Activated naive CD8-positive, alpha-beta T cell treated with anti-CD3 and anti-CD28 coated beads, Interleukin-2, amount 50 U/mL, for 24 hours (primary cell): ENCODE measurements at regions not wholly inside any gene's neighbourhood (a gene's known extent, or its start where the extent isn't known, plus 50 kb on each side); places are given as distances from the start of the nearest gene placed in this dataset.

Source experiments
- ATAC-seq: fragments of 150-1000 bp; cut with Tn5 transposase; one replicate; pipeline ENCODE4 v1.10.0; 2021
- DNase-seq: peaks from one replicate; pipeline ENCODE4 v3.0.0; 2021
- H3K27ac Mint-ChIP-seq: one replicate; pipeline ENCODE4 v1.8.0; 2021; ENCODE audit warnings: mild to moderate bottlenecking, mixed read lengths
- H3K27me3 Mint-ChIP-seq: one replicate; pipeline ENCODE4 v1.8.0; 2021; ENCODE audit warnings: mixed read lengths
- H3K36me3 Mint-ChIP-seq: one replicate; pipeline ENCODE4 v1.8.0; 2021; ENCODE audit warnings: low read depth, mixed read lengths
- H3K4me1 Mint-ChIP-seq: one replicate; pipeline ENCODE4 v1.8.0; 2021; ENCODE audit warnings: mixed read lengths
- H3K4me3 Mint-ChIP-seq: one replicate; pipeline ENCODE4 v1.8.0; 2021; ENCODE audit warnings: mild to moderate bottlenecking, moderate library complexity, mixed read lengths
- H3K9me3 Mint-ChIP-seq: one replicate; pipeline ENCODE4 v1.8.0; 2021; ENCODE audit warnings: mixed read lengths

GRCh38 chr10:16304311-16304710, 132.5 kb upstream of the PTER start:
- ATAC-seq (no peak), DNase-seq (no peak)
- Mint-ChIP-seq H3K9me3 (peaks cover 3% of the 10 kb centered on the region), H3K27me3 (no peaks in the 10 kb centered on the region), H3K27ac (no peak overlapping the region), H3K4me1 (no peaks in the 10 kb centered on the region), H3K36me3 (no peaks in the 10 kb centered on the region), H3K4me3 (no peak overlapping the region)

- Mint-ChIP-seq H3K36me3 (no peaks in the 10 kb centered on the region), H3K27ac (no peak overlapping the region), H3K4me1 (no peaks in the 10 kb centered on the region)
These were observed 126.4 kb upstream of the PTER start for GRCh38 chr10:16310440-16310839.

GRCh38 chr10:16314259-16314658, 122.6 kb upstream of the PTER start:
- Mint-ChIP-seq H3K36me3 (no peaks in the 10 kb centered on the region), H3K4me1 (no peaks in the 10 kb centered on the region), H3K27ac (no peak overlapping the region), H3K4me3 (no peak overlapping the region), H3K27me3 (no peaks in the 10 kb centered on the region), H3K9me3 (peaks cover 10% of the 10 kb centered on the region)
- no peak for DNase-seq
- ATAC-seq = no peak

More at GRCh38 chr10:16310440-16310839, 126.4 kb upstream of the PTER start:
- Mint-ChIP-seq H3K9me3 (peaks cover 14% of the 10 kb centered on the region), H3K4me3 (no peak overlapping the region), H3K27me3 (no peaks in the 10 kb centered on the region)
- no peak for ATAC-seq
- no peak for DNase-seq

- DNase-seq = no peak
- H3K27me3 Mint-ChIP-seq = no peaks in the 10 kb centered on the region
- H3K27ac Mint-ChIP-seq = no peak overlapping the region
- no peaks in the 10 kb centered on the region for H3K9me3 Mint-ChIP-seq
- no peak overlapping the region for H3K4me3 Mint-ChIP-seq
- no peaks in the 10 kb centered on the region for H3K36me3 Mint-ChIP-seq
- no peak for ATAC-seq
- no peaks in the 10 kb centered on the region for H3K4me1 Mint-ChIP-seq
These were observed 119.9 kb upstream of the PTER start for GRCh38 chr10:16316733-16317390.

GRCh38 chr10:16341637-16342036, 95.2 kb upstream of the PTER start:
- DNase-seq (no peak), ATAC-seq (no peak)
- H3K27me3 Mint-ChIP-seq = peaks cover 6% of the 10 kb centered on the region
- no peaks in the 10 kb centered on the region for H3K9me3 Mint-ChIP-seq
- H3K36me3 Mint-ChIP-seq = no peaks in the 10 kb centered on the region
- no peak overlapping the region for H3K4me3 Mint-ChIP-seq
- no peak overlapping the region for H3K27ac Mint-ChIP-seq
- H3K4me1 Mint-ChIP-seq = no peaks in the 10 kb centered on the region

GRCh38 chr10:16348891-16349290, 87.9 kb upstream of the PTER start:
- ATAC-seq = no peak
- H3K36me3 Mint-ChIP-seq = no peaks in the 10 kb centered on the region
- H3K9me3 Mint-ChIP-seq = peaks cover 3% of the 10 kb centered on the region
- no peak overlapping the region for H3K27ac Mint-ChIP-seq
- no peak overlapping the region for H3K4me3 Mint-ChIP-seq
- no peak for DNase-seq
- H3K4me1 Mint-ChIP-seq = no peaks in the 10 kb centered on the region
- H3K27me3 Mint-ChIP-seq = peaks cover 3% of the 10 kb centered on the region

GRCh38 chr10:16352146-16352545, 84.7 kb upstream of the PTER start:
- DNase-seq (no peak), ATAC-seq (no peak)
- Mint-ChIP-seq H3K4me1 (no peaks in the 10 kb centered on the region), H3K9me3 (peaks cover 3% of the 10 kb centered on the region), H3K4me3 (no peak overlapping the region), H3K36me3 (no peaks in the 10 kb centered on the region), H3K27ac (no peak overlapping the region), H3K27me3 (peaks cover 2% of the 10 kb centered on the region)

GRCh38 chr10:16360001-16360400, 76.8 kb upstream of the PTER start:
- no peak overlapping the region for H3K27ac Mint-ChIP-seq
- peaks cover 9% of the 10 kb centered on the region for H3K27me3 Mint-ChIP-seq
- H3K9me3 Mint-ChIP-seq = peaks cover 4% of the 10 kb centered on the region
- DNase-seq = no peak
- H3K4me3 Mint-ChIP-seq = no peak overlapping the region
- H3K4me1 Mint-ChIP-seq = no peaks in the 10 kb centered on the region
- ATAC-seq = no peak
- no peaks in the 10 kb centered on the region for H3K36me3 Mint-ChIP-seq

- H3K4me3 Mint-ChIP-seq = no peak overlapping the region
- no peak overlapping the region for H3K27ac Mint-ChIP-seq
- H3K9me3 Mint-ChIP-seq = peaks cover 4% of the 10 kb centered on the region
- DNase-seq (no peak), ATAC-seq (no peak)
- H3K36me3 Mint-ChIP-seq = no peaks in the 10 kb centered on the region
- peaks cover 9% of the 10 kb centered on the region for H3K27me3 Mint-ChIP-seq
- no peaks in the 10 kb centered on the region for H3K4me1 Mint-ChIP-seq
These were observed 76.4 kb upstream of the PTER start for GRCh38 chr10:16360425-16360824.

GRCh38 chr10:16361086-16361485, 75.7 kb upstream of the PTER start:
- no peak overlapping the region for H3K27ac Mint-ChIP-seq
- no peaks in the 10 kb centered on the region for H3K4me1 Mint-ChIP-seq
- no peak for ATAC-seq
- no peak for DNase-seq
- H3K4me3 Mint-ChIP-seq = no peak overlapping the region
- no peaks in the 10 kb centered on the region for H3K36me3 Mint-ChIP-seq
- peaks cover 4% of the 10 kb centered on the region for H3K9me3 Mint-ChIP-seq
- peaks cover 9% of the 10 kb centered on the region for H3K27me3 Mint-ChIP-seq

GRCh38 chr10:16363741-16364140, 73.1 kb upstream of the PTER start:
- H3K27me3 Mint-ChIP-seq = peaks cover 14% of the 10 kb centered on the region
- ATAC-seq (no peak), DNase-seq (no peak)
- no peaks in the 10 kb centered on the region for H3K36me3 Mint-ChIP-seq
- no peak overlapping the region for H3K4me3 Mint-ChIP-seq
- H3K9me3 Mint-ChIP-seq = peaks cover 4% of the 10 kb centered on the region
- no peaks in the 10 kb centered on the region for H3K4me1 Mint-ChIP-seq
- H3K27ac Mint-ChIP-seq = no peak overlapping the region

- no peaks in the 10 kb centered on the region for H3K36me3 Mint-ChIP-seq
- no peak overlapping the region for H3K4me3 Mint-ChIP-seq
- no peaks in the 10 kb centered on the region for H3K4me1 Mint-ChIP-seq
- DNase-seq (no peak), ATAC-seq (no peak)
- H3K9me3 Mint-ChIP-seq = no peaks in the 10 kb centered on the region
- peaks cover 6% of the 10 kb centered on the region for H3K27me3 Mint-ChIP-seq
- H3K27ac Mint-ChIP-seq = no peak overlapping the region
These were observed 69.1 kb upstream of the PTER start for GRCh38 chr10:16367621-16368292.

GRCh38 chr10:16381083-16381482, 55.7 kb upstream of the PTER start:
- ATAC-seq (no peak), DNase-seq (no peak)
- Mint-ChIP-seq H3K4me3 (no peak overlapping the region), H3K36me3 (no peaks in the 10 kb centered on the region), H3K9me3 (no peaks in the 10 kb centered on the region), H3K27ac (no peak overlapping the region), H3K27me3 (peaks cover 4% of the 10 kb centered on the region), H3K4me1 (no peaks in the 10 kb centered on the region)

- DNase-seq (no peak), ATAC-seq (no peak)
- Mint-ChIP-seq H3K9me3 (no peaks in the 10 kb centered on the region), H3K4me1 (no peaks in the 10 kb centered on the region), H3K4me3 (no peak overlapping the region), H3K36me3 (no peaks in the 10 kb centered on the region), H3K27me3 (peaks cover 4% of the 10 kb centered on the region), H3K27ac (no peak overlapping the region)
These were observed 52.8 kb upstream of the PTER start for GRCh38 chr10:16384021-16384420.

GRCh38 chr10:16386855-16387254, 50.0 kb upstream of the PTER start:
- peaks cover under 1% of the 10 kb centered on the region for H3K27me3 Mint-ChIP-seq
- ATAC-seq = no peak
- no peak overlapping the region for H3K4me3 Mint-ChIP-seq
- no peaks in the 10 kb centered on the region for H3K4me1 Mint-ChIP-seq
- DNase-seq = no peak
- no peak overlapping the region for H3K27ac Mint-ChIP-seq
- no peaks in the 10 kb centered on the region for H3K36me3 Mint-ChIP-seq
- no peaks in the 10 kb centered on the region for H3K9me3 Mint-ChIP-seq
